ENCODE measurements at regions not wholly inside any gene's neighbourhood (a gene's known extent, or its start where the extent isn't known, plus 50 kb on each side); places are given as distances from the start of the nearest gene placed in this dataset.
"Not testable (repeated sequence)": the region's sequence is repeated elsewhere in the genome, so short reads cannot be mapped to it uniquely, and the experiment has no call there.

DNA sequence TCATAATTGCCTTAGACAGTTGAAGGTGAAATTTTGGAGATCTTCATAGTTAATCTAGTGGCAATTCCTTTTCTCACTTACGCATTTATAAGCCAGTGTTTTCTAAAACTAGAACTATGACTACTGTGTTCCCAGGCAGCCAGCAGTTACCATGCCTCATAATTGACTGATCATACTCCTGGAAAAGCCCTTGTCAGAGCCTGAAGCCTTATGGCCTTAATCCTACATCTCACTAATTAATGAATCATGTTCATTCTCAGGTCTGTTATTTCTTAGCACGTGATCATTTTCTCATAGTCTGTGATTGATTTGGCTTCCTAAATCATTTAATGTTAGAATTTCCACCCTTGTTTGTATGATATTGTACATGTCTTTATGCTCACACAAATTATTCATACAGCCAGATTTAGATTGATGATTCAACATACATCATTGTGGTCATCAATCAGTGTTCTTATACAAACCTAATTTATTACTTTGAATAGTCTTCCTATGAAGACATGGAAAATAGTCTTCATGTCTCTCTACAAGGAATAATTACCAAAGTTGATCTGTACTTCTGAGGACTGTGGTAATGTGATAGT, 132.6 kb upstream of the ASCC3 start:
- DNase-seq (ENCODE audit: low spot score): no peak

DNA sequence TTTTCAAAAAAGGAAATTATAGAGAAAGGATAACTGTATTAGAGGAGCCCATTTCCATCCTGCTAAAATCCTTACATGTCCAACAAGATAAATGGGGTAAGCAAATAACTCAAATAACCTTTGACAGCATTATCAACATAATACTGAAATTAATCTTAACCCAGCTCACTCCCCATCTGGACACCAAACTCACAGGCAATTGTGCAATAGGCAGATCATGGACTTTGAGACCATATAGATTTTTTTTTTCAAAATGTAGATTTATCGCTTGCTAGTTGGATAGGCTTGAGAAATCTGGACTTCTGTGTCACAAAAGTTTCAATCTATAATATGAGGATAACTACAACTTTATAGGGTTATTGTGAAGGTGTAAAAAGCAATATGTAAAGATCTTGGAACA, 134.4 kb upstream of the ASCC3 start:
- no peak for DNase-seq (ENCODE audit: low spot score)

DNA sequence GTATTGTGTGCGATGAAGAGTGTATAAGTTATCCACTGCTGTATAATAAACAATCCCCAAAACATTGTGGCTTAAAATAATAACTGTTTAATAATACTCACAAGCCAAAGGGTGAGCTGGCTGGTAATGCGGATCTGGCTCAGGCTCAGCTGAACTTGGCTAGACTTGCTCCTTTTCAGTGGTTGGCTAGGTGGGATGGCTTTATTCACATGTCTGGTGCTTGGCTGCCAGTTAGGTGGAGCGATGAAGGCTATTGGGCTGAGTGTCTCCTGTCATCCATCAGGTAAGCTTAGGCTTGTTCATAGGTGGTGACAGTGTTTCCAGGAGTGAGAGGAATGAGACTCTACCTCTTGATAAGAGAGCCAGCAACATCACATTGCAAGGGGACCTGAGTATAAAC, 135.0 kb upstream of the ASCC3 start:
- DNase-seq (ENCODE audit: low spot score): no peak

DNA sequence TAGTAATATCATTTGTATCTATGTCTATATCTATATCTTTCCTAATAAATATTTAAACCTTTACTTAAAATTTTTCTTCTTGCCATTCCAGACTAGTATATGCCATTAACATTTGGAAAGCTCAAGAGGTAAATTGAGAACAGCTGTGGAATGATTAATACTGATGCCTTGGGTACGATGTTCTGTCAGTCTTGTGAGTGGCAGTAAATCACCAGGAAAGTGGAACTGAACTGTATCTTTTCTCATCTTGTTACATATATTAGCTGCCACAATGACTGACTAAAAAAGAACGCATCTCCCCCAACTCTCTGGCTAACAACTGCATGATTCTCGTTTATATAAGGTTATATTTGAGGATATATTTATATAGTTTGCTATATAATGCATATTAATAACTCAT, 137.0 kb upstream of the ASCC3 start:
- no peak for DNase-seq (ENCODE audit: low spot score)

DNA sequence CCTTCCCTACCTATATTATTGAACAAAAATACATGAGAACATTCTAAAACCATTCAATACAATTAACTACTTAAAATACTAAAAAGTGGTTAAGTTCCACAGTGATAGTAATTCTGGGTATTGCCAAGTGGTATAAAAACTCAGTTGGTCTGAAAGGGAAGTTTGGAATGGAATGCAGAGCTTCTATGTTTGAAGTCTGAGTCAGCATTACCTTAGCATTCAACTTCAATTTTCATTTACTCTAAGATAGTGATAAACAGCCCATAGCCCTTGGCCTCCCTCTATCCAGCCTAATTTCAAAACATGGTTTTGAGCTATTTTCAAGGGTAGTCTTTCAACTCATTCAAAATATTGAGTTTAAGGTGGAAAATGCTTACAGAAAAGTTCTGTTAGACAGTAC, 140.4 kb upstream of the ASCC3 start:
- no peak for DNase-seq (ENCODE audit: low spot score)

DNA sequence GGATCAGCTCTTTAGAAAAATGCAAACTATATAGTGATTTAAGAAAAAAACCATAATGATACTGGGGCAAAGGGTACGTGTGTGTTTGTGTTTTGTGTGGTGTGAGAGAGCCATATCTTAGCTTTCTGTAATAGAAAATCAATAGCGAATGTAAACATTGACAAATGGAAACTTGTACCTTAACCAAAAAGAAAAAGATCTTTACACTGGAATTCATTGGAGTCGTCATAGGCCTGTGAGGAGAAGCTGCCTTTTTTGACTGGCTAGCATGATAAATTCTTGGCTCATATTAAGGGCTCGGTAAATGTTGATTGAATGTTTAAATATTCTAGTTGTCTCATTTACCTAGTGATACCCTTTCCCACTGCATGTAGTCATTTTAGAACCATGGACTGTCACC, 161.8 kb upstream of the ASCC3 start:
- no peak for DNase-seq (ENCODE audit: low spot score)

DNA sequence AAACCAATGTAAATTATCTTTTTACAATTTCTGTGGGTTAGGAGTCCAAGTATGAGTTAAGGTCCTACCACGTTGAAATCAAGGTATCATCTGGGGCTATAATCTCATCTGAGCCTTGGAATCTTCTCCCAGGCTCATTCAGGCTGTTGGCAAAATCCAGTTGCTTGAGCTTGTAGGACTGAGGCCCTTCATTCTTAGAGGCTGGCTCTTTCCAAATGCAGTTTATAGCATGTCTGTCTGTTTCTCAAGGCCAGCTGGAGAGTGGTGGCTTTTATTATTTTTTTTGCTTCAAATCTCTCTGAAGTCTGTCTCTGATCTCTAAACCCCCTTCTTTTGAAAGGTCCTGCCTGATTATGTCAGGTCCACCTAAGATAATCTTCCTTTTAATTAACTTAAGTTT, 177.2 kb upstream of the ASCC3 start:
- no peak for DNase-seq (ENCODE audit: low spot score)

DNA sequence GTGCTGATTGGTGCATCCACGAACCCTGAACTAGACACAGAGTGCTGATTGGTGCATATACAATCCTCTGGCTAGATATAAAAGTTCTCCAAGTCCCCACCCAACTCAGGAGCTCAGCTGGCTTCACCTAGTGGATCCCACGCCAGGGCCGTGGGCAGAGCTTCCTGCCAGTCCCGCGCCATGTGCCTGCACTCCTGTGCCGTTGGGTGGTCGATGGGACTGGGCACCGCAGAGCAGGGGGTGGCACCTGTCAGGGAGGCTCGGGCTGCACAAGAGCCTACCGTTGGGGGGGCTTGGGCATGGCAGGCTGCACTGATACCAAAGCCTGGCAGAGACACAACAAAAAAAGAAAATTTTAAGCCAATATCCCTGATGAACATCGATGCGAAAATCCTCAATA, 185.4 kb upstream of the ASCC3 start:
- no peak for DNase-seq (ENCODE audit: low spot score)

DNA sequence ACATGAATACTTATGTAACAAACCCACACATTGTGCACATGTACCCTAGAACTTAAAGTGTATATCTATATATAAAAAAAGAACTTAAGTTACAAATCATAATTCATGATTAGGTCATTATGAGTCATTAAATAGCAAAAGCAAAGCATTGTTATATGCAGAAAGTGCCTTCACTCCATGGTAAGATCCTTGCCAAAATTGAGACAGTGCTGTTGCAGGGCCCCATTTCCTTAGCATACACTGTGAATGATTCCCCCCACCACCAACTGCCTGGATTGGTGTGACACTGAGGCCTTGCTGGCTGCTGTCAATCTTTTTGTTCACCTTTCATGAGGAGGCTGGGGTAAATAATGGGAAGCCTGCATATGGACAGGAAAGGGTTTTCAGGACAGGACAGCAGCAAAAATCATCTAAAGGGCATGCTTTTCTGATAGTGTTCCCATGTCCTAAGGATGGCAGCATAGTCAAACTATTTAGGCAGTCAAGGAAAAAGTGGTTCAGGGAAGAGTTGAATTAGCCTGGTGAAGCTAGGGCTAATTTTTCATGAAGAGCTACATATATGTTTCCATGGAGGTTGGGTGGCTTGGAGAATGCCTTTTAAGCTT, 188.2 kb upstream of the ASCC3 start:
- no peak for DNase-seq (ENCODE audit: low spot score)

DNA sequence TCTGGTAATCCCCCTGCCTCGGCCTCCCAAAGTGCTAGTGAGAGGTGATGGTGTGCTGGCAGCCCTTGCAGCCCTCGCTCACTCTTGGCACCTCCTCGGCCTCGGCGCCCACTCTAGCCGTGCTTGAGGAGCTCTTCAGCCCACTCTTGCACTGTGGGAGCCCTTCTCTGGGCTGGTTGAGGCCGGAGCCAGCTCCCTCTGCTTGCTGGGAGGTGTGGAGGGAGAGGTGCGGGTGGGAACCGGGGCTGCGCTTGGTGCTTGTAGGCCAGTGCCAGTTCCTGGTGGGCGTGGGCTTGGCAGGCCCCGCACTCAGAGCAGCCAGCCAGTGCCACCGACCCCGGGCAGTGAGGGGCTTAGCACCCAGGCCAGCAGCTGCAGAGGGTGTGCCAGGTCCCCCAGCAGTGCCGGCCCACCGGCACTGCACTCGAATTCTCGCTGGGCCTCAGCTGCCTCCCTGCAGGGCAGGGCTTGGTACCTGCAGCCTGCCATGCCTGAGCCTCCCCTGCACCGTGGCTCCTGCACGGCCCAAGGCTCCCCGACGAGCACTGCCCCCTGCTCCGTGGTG, 189.0 kb upstream of the ASCC3 start:
- DNase-seq (ENCODE audit: low spot score): no peak

DNA sequence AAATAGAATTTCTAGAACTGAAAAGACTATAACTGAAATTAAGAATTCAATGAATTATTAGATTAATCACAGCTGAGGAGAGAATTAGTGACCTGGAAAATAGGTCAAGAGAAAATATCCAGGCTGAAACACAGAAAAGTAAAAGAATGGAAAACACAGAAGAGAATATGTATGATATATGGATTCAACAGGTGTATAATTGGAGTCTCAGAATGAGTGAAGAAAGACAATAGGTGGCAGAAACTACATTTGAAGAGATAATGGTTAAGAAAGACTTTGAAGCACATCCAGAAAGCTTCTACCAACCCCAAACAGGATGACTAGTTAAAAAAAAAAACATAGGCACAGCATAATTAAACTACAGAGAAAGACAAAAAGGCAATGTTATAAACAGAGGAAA, 196.2 kb upstream of the ASCC3 start:
- no peak for DNase-seq (ENCODE audit: low spot score)

DNA sequence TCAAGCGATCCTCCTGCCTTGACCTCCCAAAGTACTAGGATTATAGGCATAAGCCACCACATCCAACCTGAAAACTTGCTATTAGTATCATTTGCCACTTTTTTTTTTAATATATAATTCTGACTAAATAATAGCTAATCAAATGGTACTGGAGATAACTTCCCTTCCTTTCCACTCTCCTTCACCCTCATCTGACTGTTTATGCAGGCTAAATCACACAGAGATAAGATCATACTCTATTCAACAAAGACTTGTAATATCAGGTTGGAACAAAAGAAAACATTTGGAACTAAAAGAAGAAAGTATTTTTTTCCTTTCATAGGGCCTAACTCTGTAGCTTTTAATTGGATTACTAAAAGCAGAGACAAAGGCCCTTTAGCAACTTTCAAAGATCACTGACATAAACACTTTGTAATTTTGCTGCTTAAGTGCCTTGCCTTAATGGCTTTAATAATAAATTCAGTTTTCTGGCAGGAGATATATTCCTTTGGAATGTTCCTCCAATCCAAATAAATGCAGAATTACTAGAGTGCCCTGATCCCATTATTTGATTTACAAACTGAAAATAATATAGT, 198.7 kb upstream of the ASCC3 start:
- no peak for DNase-seq (ENCODE audit: low spot score)

DNA sequence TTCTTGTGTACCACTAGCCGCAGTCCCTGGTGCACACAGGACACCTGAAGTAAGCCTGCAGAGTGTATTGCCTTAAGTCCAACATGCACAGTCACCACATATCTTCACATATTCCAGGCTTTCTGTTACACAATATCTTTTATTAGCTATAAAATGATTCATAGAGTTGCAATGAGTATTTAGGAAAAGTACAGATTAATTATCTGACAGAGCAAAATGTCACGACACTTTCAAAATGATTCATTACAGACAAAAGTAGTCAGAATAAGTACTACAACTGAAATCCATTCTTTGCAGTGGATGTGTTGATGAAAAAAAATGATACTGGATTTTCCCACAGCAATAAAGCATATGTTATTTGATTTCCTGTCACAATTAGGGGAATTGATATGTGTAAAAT, 199.5 kb upstream of the ASCC3 start:
- no peak for DNase-seq (ENCODE audit: low spot score)

DNA sequence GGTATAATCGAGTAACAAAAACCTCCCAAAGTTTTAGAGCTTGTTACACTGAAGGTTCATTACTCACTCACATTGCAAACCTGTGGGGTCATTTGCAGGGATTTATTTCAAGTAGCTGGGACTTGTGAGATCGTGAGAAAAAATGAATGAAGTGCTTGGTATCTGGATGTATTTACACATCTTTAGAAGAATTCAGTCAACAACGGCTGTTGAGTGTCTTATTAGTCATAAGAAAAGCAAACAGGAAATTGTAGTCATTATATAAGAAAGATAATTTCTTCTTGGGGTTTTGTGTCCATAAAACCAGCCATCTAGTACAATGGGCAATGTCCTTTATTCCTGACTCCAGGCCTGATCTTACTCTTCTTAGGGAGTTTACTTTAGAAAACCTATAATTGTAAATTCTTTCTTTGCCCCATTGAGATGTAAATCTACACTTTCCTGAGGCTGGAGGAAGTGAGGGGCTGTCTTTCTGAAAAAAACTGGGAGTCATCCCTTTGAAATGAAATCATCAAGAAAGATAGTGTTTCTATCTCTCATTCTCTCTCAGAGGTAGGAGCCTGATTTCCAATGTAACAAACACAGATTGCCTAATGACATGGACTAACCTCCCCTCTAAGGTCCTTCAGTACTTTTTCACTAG, 202.5 kb upstream of the ASCC3 start:
- no peak for DNase-seq (ENCODE audit: low spot score)

DNA sequence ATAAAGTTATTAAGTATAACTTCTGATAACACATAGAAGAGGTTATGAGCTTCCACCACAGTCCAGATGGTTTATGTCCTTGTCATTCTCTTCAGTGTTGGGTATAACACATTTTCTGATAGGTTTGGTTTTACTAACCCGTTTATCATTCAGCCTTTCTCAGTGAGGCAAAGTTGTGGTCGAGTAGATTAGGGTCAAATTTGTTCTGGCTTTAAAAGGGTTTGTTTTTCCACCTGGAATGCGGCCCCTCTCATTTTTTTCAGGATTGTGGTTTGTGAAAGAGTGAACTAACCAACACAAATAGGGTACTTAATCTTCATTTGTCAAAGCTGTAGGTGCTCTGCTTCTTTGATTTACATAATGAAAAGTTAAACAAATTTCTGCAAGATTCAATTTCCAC, 204.2 kb upstream of the ASCC3 start:
- DNase-seq (ENCODE audit: low spot score): no peak

DNA sequence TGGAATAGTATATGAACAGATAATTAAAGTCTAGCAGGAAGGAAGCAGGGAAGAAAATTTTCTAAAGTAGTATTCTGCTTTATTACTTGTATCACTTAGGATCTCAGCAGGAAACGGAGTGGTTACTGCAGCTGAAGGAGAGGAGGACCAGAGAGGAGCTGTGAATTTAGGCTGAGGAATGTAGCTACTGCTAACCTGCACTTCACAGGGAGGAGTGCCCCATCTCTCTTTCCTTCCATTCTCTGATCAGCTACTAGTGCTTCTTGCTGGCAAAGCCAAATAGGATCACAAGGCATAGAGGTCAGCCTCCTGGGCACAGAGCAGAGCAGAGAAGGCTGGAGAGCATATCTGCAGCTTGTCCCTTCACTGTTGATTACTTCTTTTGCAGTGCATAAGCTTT, 205.3 kb upstream of the ASCC3 start:
- DNase-seq (ENCODE audit: low spot score): no peak

DNA sequence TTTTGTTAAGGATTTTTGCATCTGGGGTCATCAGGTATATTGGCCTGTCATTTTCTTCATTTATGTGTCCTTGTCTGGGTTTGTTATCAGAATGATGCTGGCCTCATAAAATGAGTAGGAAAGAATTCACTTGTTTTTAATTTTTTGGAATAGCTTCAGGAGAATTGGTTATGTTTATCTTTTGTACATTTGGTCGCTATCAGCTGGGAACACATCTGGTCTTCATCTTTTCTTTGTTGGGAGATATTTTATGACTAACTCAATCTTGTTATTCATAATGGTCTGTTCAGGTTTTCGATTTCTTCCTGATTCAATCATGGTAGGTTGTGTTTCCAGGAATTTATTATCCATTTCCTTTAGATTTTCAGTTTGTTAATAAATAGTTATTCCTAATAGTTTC, 207.5 kb upstream of the ASCC3 start:
- DNase-seq (ENCODE audit: low spot score): no peak

DNA sequence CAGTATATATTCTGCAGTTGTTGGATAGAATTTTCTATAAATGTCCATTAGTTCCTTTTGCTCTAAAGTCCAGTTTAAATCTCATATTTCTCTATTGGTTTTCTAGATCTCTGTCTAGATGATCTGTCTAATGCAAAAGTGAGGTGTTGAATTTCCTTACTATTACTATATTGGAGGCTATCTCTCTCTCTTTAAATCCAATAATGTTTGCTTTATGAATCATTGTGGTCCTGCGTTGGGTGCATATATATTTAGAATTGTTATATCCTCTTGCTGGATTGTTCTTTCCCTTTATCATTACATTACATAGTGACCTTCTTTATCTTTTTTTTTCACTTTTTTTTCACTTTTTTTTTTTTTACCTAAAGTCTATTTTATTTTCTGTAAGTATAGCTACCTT, 208.5 kb upstream of the ASCC3 start:
- no peak for DNase-seq (ENCODE audit: low spot score)

DNA sequence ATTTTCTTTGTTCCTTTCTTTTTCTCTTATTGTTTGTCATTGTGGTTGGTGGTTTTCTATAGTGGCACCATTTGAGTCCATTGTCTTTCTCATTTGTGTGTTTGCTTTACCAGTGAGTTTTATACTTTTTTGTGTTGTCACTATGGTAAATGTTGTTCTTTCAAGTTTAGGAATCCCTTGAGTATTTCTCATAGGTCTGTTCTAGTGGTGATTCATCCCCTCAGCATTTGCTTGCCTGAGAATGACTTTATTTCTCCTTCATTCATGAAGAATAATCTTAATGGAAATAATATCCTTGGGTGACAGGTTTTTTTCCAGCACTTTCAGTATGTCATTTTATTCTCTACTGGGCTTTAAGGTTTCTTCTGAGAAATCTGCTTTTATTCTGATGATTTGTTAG, 209.2 kb upstream of the ASCC3 start:
- no peak for DNase-seq (ENCODE audit: low spot score)

DNA sequence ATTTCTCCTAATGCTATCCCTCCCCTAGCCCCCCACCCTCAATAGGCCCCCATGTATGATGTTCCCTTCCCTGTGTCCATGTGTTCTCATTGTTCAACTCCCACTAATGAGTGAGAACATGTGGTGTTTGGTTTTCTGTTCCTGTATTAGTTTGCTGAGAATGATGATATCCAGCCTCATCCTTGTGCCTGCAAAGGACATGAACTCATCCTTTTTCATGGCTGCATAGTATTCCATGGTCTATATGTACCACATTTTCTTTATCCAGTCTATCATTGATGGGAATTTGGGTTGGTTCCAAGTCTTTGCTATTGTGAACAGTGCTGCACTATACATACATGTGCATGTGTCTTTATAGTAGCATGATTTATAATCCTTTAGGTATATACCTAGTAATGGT, 217.5 kb upstream of the ASCC3 start:
- not testable (repeated sequence) for DNase-seq (ENCODE audit: low spot score)

DNA sequence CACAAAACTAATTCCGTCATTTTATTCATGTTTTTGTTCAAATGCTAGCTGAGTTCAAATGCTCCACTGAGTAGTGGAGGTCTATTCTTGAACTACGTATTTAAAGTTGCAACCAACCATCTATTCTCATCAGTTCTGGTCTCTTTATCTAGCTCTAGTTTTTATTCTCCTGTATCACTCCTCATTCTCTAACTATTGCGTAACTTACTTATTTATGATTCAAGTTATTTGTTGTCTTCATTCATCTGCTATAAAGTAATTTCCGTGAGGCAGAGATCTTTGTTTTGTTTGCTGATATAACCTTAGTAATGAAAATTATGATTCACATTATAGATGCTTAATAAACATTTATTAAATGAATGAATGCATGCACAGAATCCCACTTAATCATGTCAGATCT, 221.6 kb upstream of the ASCC3 start:
- no peak for DNase-seq (ENCODE audit: low spot score)

DNA sequence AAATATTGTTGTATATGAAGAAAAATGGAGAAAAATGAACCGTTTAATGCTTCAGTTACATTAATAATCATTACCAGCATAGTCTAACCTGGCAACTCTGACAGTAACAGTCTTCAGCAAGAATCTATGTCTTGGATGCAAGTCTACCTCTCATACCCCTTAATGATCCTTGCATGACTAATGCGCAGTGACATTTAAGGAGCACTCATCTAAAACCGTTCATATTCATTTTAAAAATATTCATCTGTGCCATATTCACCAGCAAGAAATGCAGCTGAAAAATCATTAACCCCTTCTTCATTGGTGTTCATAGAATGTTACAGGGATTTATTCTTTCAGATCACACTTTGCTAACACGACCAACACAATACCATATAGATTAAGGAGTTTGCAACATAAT, 227.2 kb upstream of the ASCC3 start:
- no peak for DNase-seq (ENCODE audit: low spot score)

DNA sequence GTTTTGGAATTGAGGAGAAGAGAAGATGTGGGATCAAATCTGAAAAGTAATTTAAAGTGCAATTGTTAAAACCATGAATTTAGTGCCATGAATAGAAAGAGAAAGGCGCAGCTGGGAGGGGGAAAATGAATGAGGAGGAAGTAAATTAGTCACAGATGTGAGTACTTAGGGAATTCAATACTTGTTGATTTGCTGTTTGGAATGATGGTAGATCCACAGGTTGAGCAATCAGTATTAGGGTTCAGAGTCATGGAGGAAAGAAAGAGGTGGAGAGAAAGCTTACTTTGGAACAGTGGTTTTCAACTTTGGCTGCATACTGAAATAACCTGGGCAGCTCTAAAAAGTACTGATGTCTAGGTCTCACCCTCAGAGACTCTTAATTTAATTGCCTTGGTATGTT, 229.7 kb upstream of the ASCC3 start:
- no peak for DNase-seq (ENCODE audit: low spot score)

Measured in CD4-positive, alpha-beta T cell treated with Interleukin-15 for 4 hours (primary cell).